Fibroblast of lung (primary cell): ENCODE measurements at regions not wholly inside any gene's neighbourhood (a gene's known extent, or its start where the extent isn't known, plus 50 kb on each side); places are given as distances from the start of the nearest gene placed in this dataset.

ENCODE experiments used
- CTCF ChIP-seq, 2 donors: IDR thresholded peaks in 1 of 2; conservative IDR thresholded peaks in 1 of 2; 1 replicate in 1 of 2; 2 replicates in 1 of 2; pipeline ENCODE4 v1.5.1; 2011 to 2012; ENCODE audit warnings: low read length in 2 of 2, control low read depth in 1 of 2, inconsistent platforms in 1 of 2, low read depth in 1 of 2, mild to moderate bottlenecking in 1 of 2
- EZH2 ChIP-seq: IDR thresholded peaks from 2 replicates; pipeline ENCODE4 v1.5.1; 2012; ENCODE audit warnings: low read length, control low read depth, mild to moderate bottlenecking; ENCODE audit errors: missing control alignments

GRCh38 chr2:187098154-187098553 lies 249.2 kb upstream of the ZSWIM2 start:
- TF ChIP-seq CTCF (conservative IDR thresholded peaks at IDR 0.05 in 1 of 2, IDR thresholded peaks at IDR 0.05 in 1 of 2; ENCODE audit: low read depth in 1 of 2, low read length in 2 of 2) = no peak
- no peak for TF ChIP-seq EZH2
